Right atrium auricular region (tissue), 2 donors: ENCODE measurements at regions not wholly inside any gene's neighbourhood (a gene's known extent, or its start where the extent isn't known, plus 50 kb on each side); places are given as distances from the start of the nearest gene placed in this dataset.

Experiments used
- DNase-seq: peaks from one replicate; pipeline ENCODE4 v3.0.0-alpha.2; 2019; ENCODE audit warnings: low spot score
- H3K27ac ChIP-seq, 2 donors: fragments of 200-600 bp; sonication (generic); 1 replicate in 1 of 2; 2 replicates in 1 of 2; pipeline ENCODE4 v1.5.1; 2016 to 2019
- H3K27me3 ChIP-seq, 2 donors: fragments of 200-600 bp; sonication (generic); one replicate each; pipeline versions ENCODE4 v1.5.1 to v1.6.0; 2017 to 2019
- H3K36me3 ChIP-seq: fragments of 200-600 bp; sonication (generic); one replicate; pipeline ENCODE4 v1.5.1; 2016
- H3K4me1 ChIP-seq, 2 donors: fragments of 200-600 bp; sonication (generic); one replicate each; pipeline versions ENCODE4 v1.5.1 to v1.6.0; 2017 to 2019
- H3K4me3 ChIP-seq, 2 donors: fragments of 200-600 bp; sonication (generic); 1 replicate in 1 of 2; 2 replicates in 1 of 2; pipeline ENCODE4 v1.5.1; 2017 to 2019; ENCODE audit warnings: mild to moderate bottlenecking in 1 of 2, moderate library complexity in 1 of 2
- H3K9me3 ChIP-seq, 2 donors: fragments of 200-600 bp; sonication (generic); one replicate each; pipeline ENCODE4 v1.5.1; 2019
- CTCF ChIP-seq, 2 donors: fragments of 200-600 bp; sonication (generic); IDR thresholded peaks; one replicate each; pipeline ENCODE4 v1.5.1; 2019; ENCODE audit warnings: antibody characterized with exemption in 2 of 2

GRCh38 chr1:234971586-234972297 is 156.9 kb downstream of the TOMM20 start:
- no peak overlapping the region for H3K4me3 ChIP-seq
- H3K36me3 ChIP-seq = no peaks in the 10 kb centered on the region
- H3K27ac ChIP-seq = peak overlapping the region; percentile 74 to 87
- H3K9me3 ChIP-seq = no peaks in the 10 kb centered on the region
- H3K27me3 ChIP-seq = no peaks in the 10 kb centered on the region
- no peak for TF ChIP-seq CTCF (IDR thresholded peaks at IDR 0.05)
- peaks cover 0 to 60% of the 10 kb centered on the region in 2 donors for H3K4me1 ChIP-seq
- peak; percentile 26 for DNase-seq

- peaks cover 0 to 52% of the 10 kb centered on the region in 2 donors for H3K4me1 ChIP-seq
- H3K9me3 ChIP-seq = no peaks in the 10 kb centered on the region
- peak overlapping the region; percentile 74 to 87 for H3K27ac ChIP-seq
- DNase-seq = peak; percentile 88
- H3K36me3 ChIP-seq = no peaks in the 10 kb centered on the region
- no peaks in the 10 kb centered on the region for H3K27me3 ChIP-seq
- no peak overlapping the region for H3K4me3 ChIP-seq
- TF ChIP-seq CTCF (IDR thresholded peaks at IDR 0.05) = no peak
Measured at GRCh38 chr1:234970731-234971476, 157.7 kb downstream of the TOMM20 start.

- Histone ChIP-seq H3K27me3 (no peaks in the 10 kb centered on the region), H3K27ac (peak overlapping the region; percentile 74 to 87), H3K4me1 (peaks cover 0 to 47% of the 10 kb centered on the region in 2 donors), H3K9me3 (no peaks in the 10 kb centered on the region), H3K36me3 (no peaks in the 10 kb centered on the region), H3K4me3 (peak overlapping the region in 1 of 2 donors; percentile 36)
- TF ChIP-seq CTCF (IDR thresholded peaks at IDR 0.05) = no peak
- DNase-seq = no peak
Measured at GRCh38 chr1:234970401-234970730, 158.3 kb downstream of the TOMM20 start.

GRCh38 chr1:234969581-234970400 is 158.8 kb downstream of the TOMM20 start:
- peak in 1 of 2 donors; percentile 14 for TF ChIP-seq CTCF (IDR thresholded peaks at IDR 0.05)
- Histone ChIP-seq H3K4me1 (peaks cover 0 to 47% of the 10 kb centered on the region in 2 donors), H3K4me3 (peak overlapping the region; percentile 18 to 36), H3K9me3 (no peaks in the 10 kb centered on the region), H3K27ac (peak overlapping the region; percentile 74 to 87), H3K36me3 (no peaks in the 10 kb centered on the region), H3K27me3 (no peaks in the 10 kb centered on the region)
- DNase-seq = no peak

GRCh38 chr1:234969011-234969441 is 159.6 kb downstream of the TOMM20 start:
- DNase-seq = no peak
- H3K36me3 ChIP-seq = no peaks in the 10 kb centered on the region
- no peak overlapping the region for H3K4me3 ChIP-seq
- no peaks in the 10 kb centered on the region for H3K27me3 ChIP-seq
- peak overlapping the region; percentile 74 to 87 for H3K27ac ChIP-seq
- TF ChIP-seq CTCF (IDR thresholded peaks at IDR 0.05) = no peak
- no peaks in the 10 kb centered on the region for H3K9me3 ChIP-seq
- peaks cover 0 to 47% of the 10 kb centered on the region in 2 donors for H3K4me1 ChIP-seq
